ENCODE measurements at regions not wholly inside any gene's neighbourhood (a gene's known extent, or its start where the extent isn't known, plus 50 kb on each side); places are given as distances from the start of the nearest gene placed in this dataset.

- no peak for DNase-seq (ENCODE audit: low read depth)
- TF ChIP-seq CTCF (IDR thresholded peaks at IDR 0.05; ENCODE audit: insufficient read depth, low read length) = no peak
- no peak overlapping the region for H3K4me3 ChIP-seq (ENCODE audit: low read depth, low read length)
Measured at GRCh38 chr1:230519246-230519645, 93.1 kb upstream of the PGBD5 start.

DNA sequence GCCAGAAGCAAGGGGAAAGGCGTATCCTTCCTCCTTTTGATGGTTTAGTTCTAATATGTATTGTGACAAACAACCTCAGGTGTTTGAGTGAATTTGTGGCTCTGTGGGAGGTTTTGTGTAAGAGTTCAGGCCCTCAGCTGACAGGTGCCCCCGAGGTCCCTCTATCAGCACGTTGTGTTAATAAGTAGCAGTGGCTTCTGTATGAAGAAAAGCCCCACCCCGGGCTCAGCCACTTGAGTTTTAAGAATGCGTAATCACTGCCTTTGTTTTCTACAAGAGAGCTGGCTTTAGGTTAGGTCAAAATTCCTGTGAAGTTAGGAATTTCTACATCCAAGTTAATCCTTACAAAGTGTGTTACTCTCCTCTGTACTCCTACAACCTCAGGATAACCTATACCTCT lies 92.4 kb upstream of the PGBD5 start:
- TF ChIP-seq CTCF (IDR thresholded peaks at IDR 0.05; ENCODE audit: insufficient read depth, low read length) = no peak
- no peak for DNase-seq (ENCODE audit: low read depth)
- no peak overlapping the region for H3K4me3 ChIP-seq (ENCODE audit: low read depth, low read length)

DNA sequence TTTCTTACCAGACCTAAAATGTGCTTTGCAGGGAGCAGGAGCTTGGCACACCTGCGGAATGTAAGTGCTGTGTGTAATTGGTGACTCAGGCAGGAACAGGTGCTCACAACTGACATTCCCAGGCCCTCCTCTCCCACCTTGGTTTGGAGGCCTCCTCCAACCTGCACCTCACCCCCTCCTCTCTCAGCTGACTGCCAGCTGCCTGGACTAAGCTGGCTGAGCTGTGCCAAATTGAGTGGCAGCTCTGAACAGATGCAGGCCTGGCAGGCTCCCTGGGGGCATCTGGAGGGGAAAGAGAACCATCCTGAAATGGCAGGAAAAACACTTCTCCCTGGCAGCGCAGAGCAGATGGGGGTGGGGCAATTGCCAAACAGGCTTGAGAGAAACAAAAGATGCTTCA lies 91.7 kb upstream of the PGBD5 start:
- no peak for DNase-seq (ENCODE audit: low read depth)
- TF ChIP-seq CTCF (IDR thresholded peaks at IDR 0.05; ENCODE audit: insufficient read depth, low read length) = no peak
- H3K4me3 ChIP-seq (ENCODE audit: low read depth, low read length) = no peak overlapping the region

GRCh38 chr1:230517326-230517725 lies 91.2 kb upstream of the PGBD5 start:
- DNase-seq (ENCODE audit: low read depth) = no peak
- H3K4me3 ChIP-seq (ENCODE audit: low read depth, low read length) = no peak overlapping the region
- TF ChIP-seq CTCF (IDR thresholded peaks at IDR 0.05; ENCODE audit: insufficient read depth, low read length) = no peak

GRCh38 chr1:230516889-230517288 lies 90.8 kb upstream of the PGBD5 start:
- no peak for DNase-seq (ENCODE audit: low read depth)
- no peak for TF ChIP-seq CTCF (IDR thresholded peaks at IDR 0.05; ENCODE audit: insufficient read depth, low read length)
- no peak overlapping the region for H3K4me3 ChIP-seq (ENCODE audit: low read depth, low read length)

DNA sequence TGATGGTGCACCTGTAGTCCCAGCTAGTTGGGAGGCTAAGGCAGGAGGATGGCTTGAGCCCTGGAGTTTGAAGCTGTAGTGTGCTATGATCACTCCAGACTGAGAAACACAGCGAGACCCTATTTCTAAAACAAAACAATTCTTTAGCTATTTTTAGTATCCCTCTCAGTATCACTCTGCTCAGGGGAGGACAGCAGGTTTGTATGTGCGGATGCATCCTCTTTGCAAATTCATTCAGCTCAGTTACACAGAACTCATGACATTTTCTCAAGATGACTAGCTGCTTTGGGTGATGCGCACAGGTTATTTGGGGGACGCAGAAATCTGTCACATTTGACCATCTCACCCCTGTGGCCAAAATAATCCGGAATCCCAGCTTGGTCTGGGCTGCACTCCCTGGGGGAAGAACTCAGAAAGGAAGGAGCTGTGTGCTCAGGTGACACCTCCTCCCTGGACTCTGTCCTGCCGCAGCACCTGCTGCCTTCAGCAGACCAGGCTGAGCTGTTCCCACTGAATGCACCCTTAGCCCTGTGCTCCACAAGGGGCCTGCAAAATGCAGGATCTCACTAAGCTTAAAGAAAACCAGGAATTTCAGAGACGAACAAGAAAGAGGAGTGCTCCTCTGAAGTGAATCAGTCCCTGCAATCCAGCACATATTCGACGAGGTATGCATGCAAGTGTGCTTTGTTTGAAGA lies 89.5 kb upstream of the PGBD5 start:
- no peak overlapping the region for H3K4me3 ChIP-seq (ENCODE audit: low read depth, low read length)
- no peak for DNase-seq (ENCODE audit: low read depth)
- TF ChIP-seq CTCF (IDR thresholded peaks at IDR 0.05; ENCODE audit: insufficient read depth, low read length) = no peak

DNA sequence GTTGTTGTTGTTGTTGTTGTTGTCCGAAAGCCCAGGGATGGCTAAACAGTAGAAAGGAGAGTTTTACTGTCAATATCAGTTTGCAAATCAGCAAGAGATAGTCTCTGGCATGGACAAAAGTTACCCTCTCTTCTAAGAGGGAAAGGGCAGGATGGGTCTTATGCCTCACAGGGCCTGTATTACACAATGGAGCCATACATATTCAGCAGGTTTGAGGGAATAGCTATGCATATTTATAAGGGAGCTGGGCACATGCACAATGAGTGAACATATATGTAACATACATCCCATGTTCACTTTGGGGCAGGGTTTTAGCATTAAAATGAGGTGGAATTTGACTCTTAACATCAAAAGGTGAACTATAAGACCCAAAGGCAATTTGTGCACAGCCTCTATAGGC lies 84.4 kb upstream of the PGBD5 start:
- DNase-seq (ENCODE audit: low read depth) = no peak
- no peak overlapping the region for H3K4me3 ChIP-seq (ENCODE audit: low read depth, low read length)
- TF ChIP-seq CTCF (IDR thresholded peaks at IDR 0.05; ENCODE audit: insufficient read depth, low read length) = no peak

Data from fibroblast of the aortic adventitia (primary cell).